ENCODE measurements at regions not wholly inside any gene's neighbourhood (a gene's known extent, or its start where the extent isn't known, plus 50 kb on each side); places are given as distances from the start of the nearest gene placed in this dataset.

- DNase-seq (ENCODE audit: low read depth in 6 of 9, low spot score in 9 of 9): no peak
- Histone ChIP-seq H3K27me3 (ENCODE audit: control insufficient read depth in 2 of 2, insufficient read depth in 1 of 2, low read length in 1 of 2) (no peaks in the 10 kb centered on the region), H3K4me1 (ENCODE audit: control insufficient read depth in 2 of 2, insufficient read depth in 2 of 2, low read length in 2 of 2) (no peaks in the 10 kb centered on the region), H3K9me3 (ENCODE audit: control insufficient read depth in 2 of 2, insufficient read depth in 1 of 2, low read length in 1 of 2) (no peaks in the 10 kb centered on the region), H3K4me3 (ENCODE audit: low read length in 2 of 2) (no peak overlapping the region), H3K27ac (ENCODE audit: low read depth in 1 of 2, low read length in 1 of 2) (no peak overlapping the region), H3K36me3 (ENCODE audit: control insufficient read depth in 2 of 2, insufficient read depth in 2 of 2, low read length in 1 of 2) (no peaks in the 10 kb centered on the region)
- WGBS: 79% methylated on average over 6 of the region's 6 CpGs
These were observed 183.4 kb downstream of the ABCC12 start for GRCh38 chr16:47972246-47972985.

- Histone ChIP-seq H3K4me1 (ENCODE audit: control insufficient read depth in 2 of 2, insufficient read depth in 2 of 2, low read length in 2 of 2) (no peaks in the 10 kb centered on the region), H3K4me3 (ENCODE audit: low read length in 2 of 2) (no peak overlapping the region), H3K36me3 (ENCODE audit: control insufficient read depth in 2 of 2, insufficient read depth in 2 of 2, low read length in 1 of 2) (no peaks in the 10 kb centered on the region), H3K27ac (ENCODE audit: low read depth in 1 of 2, low read length in 1 of 2) (no peak overlapping the region), H3K27me3 (ENCODE audit: control insufficient read depth in 2 of 2, insufficient read depth in 1 of 2, low read length in 1 of 2) (no peaks in the 10 kb centered on the region), H3K9me3 (ENCODE audit: control insufficient read depth in 2 of 2, insufficient read depth in 1 of 2, low read length in 1 of 2) (no peaks in the 10 kb centered on the region)
- 74% methylated on average over 2 of the region's 2 CpGs for WGBS
- no peak for DNase-seq (ENCODE audit: low read depth in 6 of 9, low spot score in 9 of 9)
These were observed 184.6 kb downstream of the ABCC12 start for GRCh38 chr16:47971225-47971624.

- no peaks in the 10 kb centered on the region for H3K9me3 ChIP-seq (ENCODE audit: control insufficient read depth in 2 of 2, insufficient read depth in 1 of 2, low read length in 1 of 2)
- DNase-seq (ENCODE audit: low read depth in 6 of 9, low spot score in 9 of 9): peak in 4 of 9 donors; percentile 2 to 46 (median 6)
- 10% methylated on average over 2 of the region's 2 CpGs for WGBS
These were observed 185.4 kb downstream of the ABCC12 start for GRCh38 chr16:47970291-47970931.

GRCh38 chr16:47967374-47967773, 188.4 kb downstream of the ABCC12 start:
- DNase-seq (ENCODE audit: low read depth in 6 of 9, low spot score in 9 of 9): no peak
- Histone ChIP-seq H3K4me3 (ENCODE audit: low read length in 2 of 2) (no peak overlapping the region), H3K36me3 (ENCODE audit: control insufficient read depth in 2 of 2, insufficient read depth in 2 of 2, low read length in 1 of 2) (no peaks in the 10 kb centered on the region), H3K9me3 (ENCODE audit: control insufficient read depth in 2 of 2, insufficient read depth in 1 of 2, low read length in 1 of 2) (no peaks in the 10 kb centered on the region), H3K27me3 (ENCODE audit: control insufficient read depth in 2 of 2, insufficient read depth in 1 of 2, low read length in 1 of 2) (no peaks in the 10 kb centered on the region), H3K4me1 (ENCODE audit: control insufficient read depth in 2 of 2, insufficient read depth in 2 of 2, low read length in 2 of 2) (no peaks in the 10 kb centered on the region), H3K27ac (ENCODE audit: low read depth in 1 of 2, low read length in 1 of 2) (no peak overlapping the region)
- 58% methylated on average over 2 of the region's 2 CpGs for WGBS

More at GRCh38 chr16:47970291-47970931, 185.4 kb downstream of the ABCC12 start:
- Histone ChIP-seq H3K27me3 (ENCODE audit: control insufficient read depth in 2 of 2, insufficient read depth in 1 of 2, low read length in 1 of 2) (no peaks in the 10 kb centered on the region), H3K4me1 (ENCODE audit: control insufficient read depth in 2 of 2, insufficient read depth in 2 of 2, low read length in 2 of 2) (no peaks in the 10 kb centered on the region), H3K36me3 (ENCODE audit: control insufficient read depth in 2 of 2, insufficient read depth in 2 of 2, low read length in 1 of 2) (no peaks in the 10 kb centered on the region), H3K4me3 (ENCODE audit: low read length in 2 of 2) (no peak overlapping the region), H3K27ac (ENCODE audit: low read depth in 1 of 2, low read length in 1 of 2) (no peak overlapping the region)

- no peak for DNase-seq (ENCODE audit: low read depth in 6 of 9, low spot score in 9 of 9)
- Histone ChIP-seq H3K27ac (ENCODE audit: low read depth in 1 of 2, low read length in 1 of 2) (no peak overlapping the region), H3K9me3 (ENCODE audit: control insufficient read depth in 2 of 2, insufficient read depth in 1 of 2, low read length in 1 of 2) (no peaks in the 10 kb centered on the region), H3K27me3 (ENCODE audit: control insufficient read depth in 2 of 2, insufficient read depth in 1 of 2, low read length in 1 of 2) (no peaks in the 10 kb centered on the region), H3K4me1 (ENCODE audit: control insufficient read depth in 2 of 2, insufficient read depth in 2 of 2, low read length in 2 of 2) (no peaks in the 10 kb centered on the region), H3K36me3 (ENCODE audit: control insufficient read depth in 2 of 2, insufficient read depth in 2 of 2, low read length in 1 of 2) (no peaks in the 10 kb centered on the region), H3K4me3 (ENCODE audit: low read length in 2 of 2) (no peak overlapping the region)
- 87% methylated on average over 4 of the region's 4 CpGs for WGBS
These were observed 189.5 kb downstream of the ABCC12 start for GRCh38 chr16:47966325-47966724.

- no peaks in the 10 kb centered on the region for H3K27me3 ChIP-seq (ENCODE audit: control insufficient read depth in 2 of 2, insufficient read depth in 1 of 2, low read length in 1 of 2)
- H3K9me3 ChIP-seq (ENCODE audit: control insufficient read depth in 2 of 2, insufficient read depth in 1 of 2, low read length in 1 of 2): no peaks in the 10 kb centered on the region
- WGBS: 41% methylated on average over 2 of the region's 2 CpGs
- H3K4me1 ChIP-seq (ENCODE audit: control insufficient read depth in 2 of 2, insufficient read depth in 2 of 2, low read length in 2 of 2): no peaks in the 10 kb centered on the region
- H3K36me3 ChIP-seq (ENCODE audit: control insufficient read depth in 2 of 2, insufficient read depth in 2 of 2, low read length in 1 of 2): no peaks in the 10 kb centered on the region
- H3K4me3 ChIP-seq (ENCODE audit: low read length in 2 of 2): no peak overlapping the region
- no peak for DNase-seq (ENCODE audit: low read depth in 6 of 9, low spot score in 9 of 9)
- H3K27ac ChIP-seq (ENCODE audit: low read depth in 1 of 2, low read length in 1 of 2): no peak overlapping the region
These were observed 190.4 kb downstream of the ABCC12 start for GRCh38 chr16:47965439-47965838.

- Histone ChIP-seq H3K9me3 (ENCODE audit: control insufficient read depth in 2 of 2, insufficient read depth in 1 of 2, low read length in 1 of 2) (no peaks in the 10 kb centered on the region), H3K4me3 (ENCODE audit: low read length in 2 of 2) (no peak overlapping the region), H3K27ac (ENCODE audit: low read depth in 1 of 2, low read length in 1 of 2) (no peak overlapping the region), H3K36me3 (ENCODE audit: control insufficient read depth in 2 of 2, insufficient read depth in 2 of 2, low read length in 1 of 2) (no peaks in the 10 kb centered on the region), H3K4me1 (ENCODE audit: control insufficient read depth in 2 of 2, insufficient read depth in 2 of 2, low read length in 2 of 2) (no peaks in the 10 kb centered on the region), H3K27me3 (ENCODE audit: control insufficient read depth in 2 of 2, insufficient read depth in 1 of 2, low read length in 1 of 2) (no peaks in the 10 kb centered on the region)
- no peak for DNase-seq (ENCODE audit: low read depth in 6 of 9, low spot score in 9 of 9)
- 86% methylated on average over 5 of the region's 5 CpGs for WGBS
These were observed 197.1 kb downstream of the ABCC12 start for GRCh38 chr16:47958726-47959125.

GRCh38 chr16:47956916-47957315, 198.9 kb downstream of the ABCC12 start:
- WGBS: 63% methylated on average over 2 of the region's 2 CpGs
- no peak for DNase-seq (ENCODE audit: low read depth in 6 of 9, low spot score in 9 of 9)
- Histone ChIP-seq H3K9me3 (ENCODE audit: control insufficient read depth in 2 of 2, insufficient read depth in 1 of 2, low read length in 1 of 2) (no peaks in the 10 kb centered on the region), H3K27ac (ENCODE audit: low read depth in 1 of 2, low read length in 1 of 2) (no peak overlapping the region), H3K27me3 (ENCODE audit: control insufficient read depth in 2 of 2, insufficient read depth in 1 of 2, low read length in 1 of 2) (no peaks in the 10 kb centered on the region), H3K4me1 (ENCODE audit: control insufficient read depth in 2 of 2, insufficient read depth in 2 of 2, low read length in 2 of 2) (no peaks in the 10 kb centered on the region), H3K4me3 (ENCODE audit: low read length in 2 of 2) (no peak overlapping the region), H3K36me3 (ENCODE audit: control insufficient read depth in 2 of 2, insufficient read depth in 2 of 2, low read length in 1 of 2) (no peaks in the 10 kb centered on the region)

- H3K36me3 ChIP-seq (ENCODE audit: control insufficient read depth in 2 of 2, insufficient read depth in 2 of 2, low read length in 1 of 2): no peaks in the 10 kb centered on the region
- no peaks in the 10 kb centered on the region for H3K27me3 ChIP-seq (ENCODE audit: control insufficient read depth in 2 of 2, insufficient read depth in 1 of 2, low read length in 1 of 2)
- no peak for DNase-seq (ENCODE audit: low read depth in 6 of 9, low spot score in 9 of 9)
- H3K4me1 ChIP-seq (ENCODE audit: control insufficient read depth in 2 of 2, insufficient read depth in 2 of 2, low read length in 2 of 2): no peaks in the 10 kb centered on the region
- no peak overlapping the region for H3K4me3 ChIP-seq (ENCODE audit: low read length in 2 of 2)
- H3K9me3 ChIP-seq (ENCODE audit: control insufficient read depth in 2 of 2, insufficient read depth in 1 of 2, low read length in 1 of 2): no peaks in the 10 kb centered on the region
- WGBS: 96% methylated on average over 9 of the region's 9 CpGs
- no peak overlapping the region for H3K27ac ChIP-seq (ENCODE audit: low read depth in 1 of 2, low read length in 1 of 2)
These were observed 206.1 kb downstream of the ABCC12 start for GRCh38 chr16:47949714-47950113.
